ENCODE measurements at regions not wholly inside any gene's neighbourhood (a gene's known extent, or its start where the extent isn't known, plus 50 kb on each side); places are given as distances from the start of the nearest gene placed in this dataset.

DNA sequence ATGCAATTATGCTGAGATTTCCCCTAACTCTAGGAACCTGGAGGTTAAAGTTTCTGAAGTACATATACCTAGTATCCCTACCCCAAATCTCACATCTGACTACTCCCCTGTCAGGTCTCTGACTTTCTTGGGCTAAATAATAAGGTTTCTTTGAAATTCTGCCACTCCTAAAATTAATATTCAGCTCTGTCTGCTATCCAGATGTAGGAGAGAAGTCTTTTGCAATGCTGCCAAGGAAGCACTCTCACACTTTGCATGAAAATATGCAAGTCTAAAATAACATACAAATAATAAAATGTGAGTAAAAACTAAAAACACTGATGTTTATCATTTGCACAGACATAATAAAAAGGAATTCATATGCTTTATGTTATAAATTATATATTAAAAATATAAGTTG is 196.9 kb upstream of the LRFN5 start:
- TF ChIP-seq ZFX (IDR thresholded peaks at IDR 0.05; ENCODE audit: borderline replicate concordance) = no peak
- TF ChIP-seq CTCF (IDR thresholded peaks at IDR 0.05) = no peak

GRCh38 chr14:41404126-41404525 is 202.6 kb upstream of the LRFN5 start:
- H3K27ac ChIP-seq = no peak overlapping the region
- no peak for TF ChIP-seq CTCF (IDR thresholded peaks at IDR 0.05)
- TF ChIP-seq ZFX (IDR thresholded peaks at IDR 0.05; ENCODE audit: borderline replicate concordance) = no peak

More for the DNA sequence above, 196.9 kb upstream of the LRFN5 start:
- H3K27ac ChIP-seq = no peak overlapping the region

GRCh38 chr14:41403360-41403759 is 203.3 kb upstream of the LRFN5 start:
- no peak overlapping the region for H3K27ac ChIP-seq
- TF ChIP-seq CTCF (IDR thresholded peaks at IDR 0.05) (no peak), ZFX (IDR thresholded peaks at IDR 0.05; ENCODE audit: borderline replicate concordance) (no peak)

GRCh38 chr14:41397926-41398325 is 208.8 kb upstream of the LRFN5 start:
- TF ChIP-seq ZFX (IDR thresholded peaks at IDR 0.05; ENCODE audit: borderline replicate concordance) = no peak
- TF ChIP-seq CTCF (IDR thresholded peaks at IDR 0.05) = no peak
- H3K27ac ChIP-seq = no peak overlapping the region

GRCh38 chr14:41393512-41393911 is 213.2 kb upstream of the LRFN5 start:
- no peak overlapping the region for H3K27ac ChIP-seq
- TF ChIP-seq ZFX (IDR thresholded peaks at IDR 0.05; ENCODE audit: borderline replicate concordance) = no peak
- no peak for TF ChIP-seq CTCF (IDR thresholded peaks at IDR 0.05)

- H3K27ac ChIP-seq = no peak overlapping the region
- TF ChIP-seq ZFX (IDR thresholded peaks at IDR 0.05; ENCODE audit: borderline replicate concordance) = no peak
- TF ChIP-seq CTCF (IDR thresholded peaks at IDR 0.05) = no peak
These were observed 214.4 kb upstream of the LRFN5 start for GRCh38 chr14:41392226-41392625.

GRCh38 chr14:41389355-41389754 is 217.3 kb upstream of the LRFN5 start:
- no peak for TF ChIP-seq CTCF (IDR thresholded peaks at IDR 0.05)
- TF ChIP-seq ZFX (IDR thresholded peaks at IDR 0.05; ENCODE audit: borderline replicate concordance) = no peak
- H3K27ac ChIP-seq = no peak overlapping the region

Measured in 22Rv1 (cell line).